C4-2B (cell line): ENCODE measurements at regions not wholly inside any gene's neighbourhood (a gene's known extent, or its start where the extent isn't known, plus 50 kb on each side); places are given as distances from the start of the nearest gene placed in this dataset.

Experiments used
- ZFX ChIP-seq: fragments of 450-650 bp; IDR thresholded peaks from 2 replicates; pipeline ENCODE4 v1.6.1; 2017
- TF ChIP-seq, protein P1 (sequence below): fragments of 450-650 bp; conservative IDR thresholded peaks from 2 replicates; pipeline ENCODE4 v1.5.1; 2017; ENCODE audit warnings: mild to moderate bottlenecking

DNA sequence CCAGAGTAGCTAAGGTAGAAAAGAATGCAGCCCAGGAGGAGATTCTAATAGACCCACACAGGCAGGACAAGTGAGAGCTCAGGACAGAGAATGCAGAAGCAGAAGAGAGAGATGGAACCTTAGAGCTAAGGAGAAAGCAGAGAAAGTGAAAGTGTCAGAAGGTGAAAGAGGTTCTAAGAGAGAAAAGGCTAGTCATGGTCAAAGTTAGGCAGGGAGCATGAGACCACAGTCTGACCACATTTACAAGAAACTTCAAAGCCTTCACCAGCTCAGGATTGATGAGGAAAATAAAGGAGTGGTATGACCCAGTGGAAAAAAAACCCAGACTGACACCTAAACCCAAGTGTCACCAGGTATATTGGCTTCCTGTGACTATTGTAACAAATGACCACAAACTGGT, 131.8 kb upstream of the WDR11 start:
- TF ChIP-seq, protein P1, sequence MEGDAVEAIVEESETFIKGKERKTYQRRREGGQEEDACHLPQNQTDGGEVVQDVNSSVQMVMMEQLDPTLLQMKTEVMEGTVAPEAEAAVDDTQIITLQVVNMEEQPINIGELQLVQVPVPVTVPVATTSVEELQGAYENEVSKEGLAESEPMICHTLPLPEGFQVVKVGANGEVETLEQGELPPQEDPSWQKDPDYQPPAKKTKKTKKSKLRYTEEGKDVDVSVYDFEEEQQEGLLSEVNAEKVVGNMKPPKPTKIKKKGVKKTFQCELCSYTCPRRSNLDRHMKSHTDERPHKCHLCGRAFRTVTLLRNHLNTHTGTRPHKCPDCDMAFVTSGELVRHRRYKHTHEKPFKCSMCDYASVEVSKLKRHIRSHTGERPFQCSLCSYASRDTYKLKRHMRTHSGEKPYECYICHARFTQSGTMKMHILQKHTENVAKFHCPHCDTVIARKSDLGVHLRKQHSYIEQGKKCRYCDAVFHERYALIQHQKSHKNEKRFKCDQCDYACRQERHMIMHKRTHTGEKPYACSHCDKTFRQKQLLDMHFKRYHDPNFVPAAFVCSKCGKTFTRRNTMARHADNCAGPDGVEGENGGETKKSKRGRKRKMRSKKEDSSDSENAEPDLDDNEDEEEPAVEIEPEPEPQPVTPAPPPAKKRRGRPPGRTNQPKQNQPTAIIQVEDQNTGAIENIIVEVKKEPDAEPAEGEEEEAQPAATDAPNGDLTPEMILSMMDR, result no peak
- no peak for TF ChIP-seq ZFX
